Uterus (tissue), 3 donors: ENCODE measurements at regions not wholly inside any gene's neighbourhood (a gene's known extent, or its start where the extent isn't known, plus 50 kb on each side); places are given as distances from the start of the nearest gene placed in this dataset.

ENCODE experiments used
- DNase-seq, 2 donors: peaks; one replicate each; pipeline ENCODE4 v3.0.0-alpha.2; 2019 to 2020
- H3K27ac ChIP-seq, 2 donors: fragments of 200-600 bp; sonication (generic); 1 replicate in 1 of 2; 2 replicates in 1 of 2; pipeline ENCODE4 v1.5.1; 2016 to 2018
- H3K27me3 ChIP-seq, 2 donors: fragments of 200-600 bp; sonication (generic); one replicate each; pipeline ENCODE4 v1.5.1; 2018 to 2019; ENCODE audit warnings: control low read depth in 1 of 2
- H3K36me3 ChIP-seq, 2 donors: fragments of 200-600 bp; sonication (generic); one replicate each; pipeline ENCODE4 v1.5.1; 2019; ENCODE audit warnings: control low read depth in 1 of 2
- H3K4me1 ChIP-seq, 2 donors: fragments of 200-600 bp; sonication (generic); one replicate each; pipeline ENCODE4 v1.5.1; 2018 to 2019; ENCODE audit warnings: control low read depth in 1 of 2
- H3K4me3 ChIP-seq, 2 donors: fragments of 200-600 bp; sonication (generic); 1 replicate in 1 of 2; 2 replicates in 1 of 2; pipeline ENCODE4 v1.5.1; 2018 to 2019; ENCODE audit warnings: mild to moderate bottlenecking in 1 of 2
- H3K9me3 ChIP-seq, 2 donors: fragments of 200-600 bp; sonication (generic); one replicate each; pipeline ENCODE4 v1.5.1; 2019; ENCODE audit warnings: control low read depth in 1 of 2
- POLR2A ChIP-seq, 2 donors: fragments of 450-650 bp; IDR thresholded peaks; one replicate each; pipeline ENCODE4 v1.6.1; 2016; ENCODE audit warnings: antibody characterized with exemption in 2 of 2, mild to moderate bottlenecking in 1 of 2, moderate library complexity in 1 of 2
- intact Hi-C: fragments of 100-400 bp; cut with DNase I; formaldehyde crosslinking; loops from one replicate; pipeline ENCODE4 v1.15.1; 2023; ENCODE audit warnings: low total_unique reads
- TF ChIP-seq, protein P1 (sequence below), 4 experiments: fragments of 200-600 bp in 2 of 4; fragments of 450-650 bp in 2 of 4; sonication (generic) in 2 of 4; IDR thresholded peaks; one replicate each; pipeline ENCODE4 v1.5.1; 2016 to 2019; ENCODE audit warnings: antibody characterized with exemption in 4 of 4, mild to moderate bottlenecking in 2 of 4, moderate library complexity in 1 of 4
- donor health status: DM: yes; HTN: yes; CAD: no.

DNA sequence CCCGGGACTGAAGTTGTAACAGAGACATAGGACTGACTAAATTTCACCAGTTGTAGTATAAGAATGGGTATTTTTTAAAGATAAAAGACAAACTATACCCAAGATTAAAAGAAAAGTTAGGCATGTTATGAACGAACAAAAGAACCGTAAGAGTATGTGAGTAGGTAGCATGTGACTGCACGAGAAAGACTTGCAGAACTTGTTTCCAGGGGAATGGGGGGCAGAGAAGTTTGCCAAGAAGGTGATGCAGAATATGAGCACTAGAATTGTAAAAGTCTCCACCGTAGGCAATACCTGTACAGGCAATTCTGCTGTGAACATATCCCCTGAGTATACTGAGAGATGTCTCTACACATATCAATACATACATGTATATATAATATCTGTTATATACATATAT, 614.7 kb downstream of the PRELID2 start:
- TF ChIP-seq, protein P1, sequence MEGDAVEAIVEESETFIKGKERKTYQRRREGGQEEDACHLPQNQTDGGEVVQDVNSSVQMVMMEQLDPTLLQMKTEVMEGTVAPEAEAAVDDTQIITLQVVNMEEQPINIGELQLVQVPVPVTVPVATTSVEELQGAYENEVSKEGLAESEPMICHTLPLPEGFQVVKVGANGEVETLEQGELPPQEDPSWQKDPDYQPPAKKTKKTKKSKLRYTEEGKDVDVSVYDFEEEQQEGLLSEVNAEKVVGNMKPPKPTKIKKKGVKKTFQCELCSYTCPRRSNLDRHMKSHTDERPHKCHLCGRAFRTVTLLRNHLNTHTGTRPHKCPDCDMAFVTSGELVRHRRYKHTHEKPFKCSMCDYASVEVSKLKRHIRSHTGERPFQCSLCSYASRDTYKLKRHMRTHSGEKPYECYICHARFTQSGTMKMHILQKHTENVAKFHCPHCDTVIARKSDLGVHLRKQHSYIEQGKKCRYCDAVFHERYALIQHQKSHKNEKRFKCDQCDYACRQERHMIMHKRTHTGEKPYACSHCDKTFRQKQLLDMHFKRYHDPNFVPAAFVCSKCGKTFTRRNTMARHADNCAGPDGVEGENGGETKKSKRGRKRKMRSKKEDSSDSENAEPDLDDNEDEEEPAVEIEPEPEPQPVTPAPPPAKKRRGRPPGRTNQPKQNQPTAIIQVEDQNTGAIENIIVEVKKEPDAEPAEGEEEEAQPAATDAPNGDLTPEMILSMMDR (IDR thresholded peaks at IDR 0.05) = no peak
- TF ChIP-seq POLR2A (IDR thresholded peaks at IDR 0.05) = no peak
- Histone ChIP-seq H3K9me3 (peaks cover 0 to 2% of the 10 kb centered on the region in 2 donors), H3K27ac (no peak overlapping the region), H3K36me3 (no peaks in the 10 kb centered on the region), H3K4me1 (no peaks in the 10 kb centered on the region), H3K27me3 (no peaks in the 10 kb centered on the region), H3K4me3 (no peak overlapping the region)
- DNase-seq = no peak
- intact Hi-C loops = no loop called here

DNA sequence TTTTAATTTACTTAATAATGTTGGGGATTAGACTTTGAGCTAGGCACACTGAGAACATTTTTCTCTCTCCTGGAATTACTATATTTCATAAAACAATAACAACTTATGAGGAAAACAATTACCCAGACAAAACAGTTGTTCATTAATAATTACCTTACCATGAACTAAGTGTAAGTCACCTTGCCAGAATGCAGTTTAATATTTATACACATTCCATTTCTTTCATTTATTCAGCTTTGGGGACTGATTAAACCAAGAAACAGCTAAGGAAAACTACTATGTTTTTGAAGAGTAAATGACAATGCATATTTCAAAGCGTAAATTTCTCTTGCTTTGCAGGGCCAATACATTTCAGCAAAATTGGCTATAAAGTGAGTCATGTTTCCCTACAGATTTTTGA, 616.2 kb downstream of the PRELID2 start:
- Histone ChIP-seq H3K4me3 (no peak overlapping the region), H3K4me1 (no peaks in the 10 kb centered on the region), H3K9me3 (peaks cover 0 to 4% of the 10 kb centered on the region in 2 donors), H3K27me3 (no peaks in the 10 kb centered on the region), H3K27ac (no peak overlapping the region), H3K36me3 (no peaks in the 10 kb centered on the region)
- TF ChIP-seq, protein P1 (IDR thresholded peaks at IDR 0.05) = no peak
- no peak for TF ChIP-seq POLR2A (IDR thresholded peaks at IDR 0.05)
- intact Hi-C loops = no loop called here
- DNase-seq = no peak

- Histone ChIP-seq H3K4me3 (no peak overlapping the region), H3K27me3 (no peaks in the 10 kb centered on the region), H3K4me1 (no peaks in the 10 kb centered on the region), H3K36me3 (no peaks in the 10 kb centered on the region), H3K9me3 (peaks cover 0 to 4% of the 10 kb centered on the region in 2 donors), H3K27ac (no peak overlapping the region)
- no peak for TF ChIP-seq POLR2A (IDR thresholded peaks at IDR 0.05)
- TF ChIP-seq, protein P1 (IDR thresholded peaks at IDR 0.05) = no peak
- intact Hi-C loops = no loop called here
- no peak for DNase-seq
These were observed 617.1 kb downstream of the PRELID2 start for GRCh38 chr5:145218019-145218418.

GRCh38 chr5:145210020-145210419, 625.1 kb downstream of the PRELID2 start:
- no peak for DNase-seq
- H3K27ac ChIP-seq = no peak overlapping the region
- intact Hi-C loops = no loop called here

GRCh38 chr5:145205546-145205945, 629.6 kb downstream of the PRELID2 start:
- no peaks in the 10 kb centered on the region for H3K4me1 ChIP-seq
- intact Hi-C loops = no loop called here
- no peak overlapping the region for H3K4me3 ChIP-seq
- no peaks in the 10 kb centered on the region for H3K27me3 ChIP-seq
- TF ChIP-seq POLR2A (IDR thresholded peaks at IDR 0.05) = no peak
- TF ChIP-seq, protein P1 (IDR thresholded peaks at IDR 0.05) = no peak
- no peaks in the 10 kb centered on the region for H3K36me3 ChIP-seq
- DNase-seq = no peak
- H3K27ac ChIP-seq = no peak overlapping the region
- H3K9me3 ChIP-seq = no peaks in the 10 kb centered on the region

More at GRCh38 chr5:145210020-145210419, 625.1 kb downstream of the PRELID2 start:
- TF ChIP-seq, protein P1 (IDR thresholded peaks at IDR 0.05) = no peak
- no peak for TF ChIP-seq POLR2A (IDR thresholded peaks at IDR 0.05)
- H3K4me1 ChIP-seq = no peaks in the 10 kb centered on the region
- no peaks in the 10 kb centered on the region for H3K36me3 ChIP-seq
- H3K4me3 ChIP-seq = no peak overlapping the region
- no peaks in the 10 kb centered on the region for H3K27me3 ChIP-seq
- no peaks in the 10 kb centered on the region for H3K9me3 ChIP-seq
